ENCODE measurements at regions not wholly inside any gene's neighbourhood (a gene's known extent, or its start where the extent isn't known, plus 50 kb on each side); places are given as distances from the start of the nearest gene placed in this dataset.

DNA sequence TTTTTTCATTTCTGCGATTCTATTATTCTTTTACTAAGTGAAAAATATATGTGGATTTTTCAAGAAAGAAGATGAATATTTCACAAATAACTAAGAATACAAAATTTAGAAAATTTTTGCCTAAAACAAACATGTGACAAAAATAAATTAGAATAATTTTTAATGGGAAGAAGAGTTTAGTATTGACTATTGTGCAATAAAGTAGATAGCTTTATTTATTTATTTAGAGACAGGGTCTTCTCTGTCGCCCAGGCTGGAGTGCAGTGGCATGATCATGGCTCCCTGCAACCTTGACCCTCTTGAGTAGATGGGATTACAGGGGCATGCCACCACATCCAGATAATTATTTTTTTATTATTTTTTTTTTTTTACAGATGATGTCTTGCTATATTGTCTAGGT, 95.3 kb upstream of the PAQR3 start:
- peaks cover 11% of the 10 kb centered on the region for H3K27me3 Mint-ChIP-seq (ENCODE audit: insufficient read depth, unreplicated experiment)
- intact Hi-C loops (cut with micrococcal nuclease) = no loop called here
- no peak for DNase-seq (ENCODE audit: unreplicated experiment)
- no peaks in the 10 kb centered on the region for H3K9me3 Mint-ChIP-seq (ENCODE audit: unreplicated experiment)
- no TSS peak for BruUV-seq (replicated peaks)
- no peak overlapping the region for H3K4me3 Mint-ChIP-seq (ENCODE audit: unreplicated experiment)
- TF ChIP-seq, protein P1, sequence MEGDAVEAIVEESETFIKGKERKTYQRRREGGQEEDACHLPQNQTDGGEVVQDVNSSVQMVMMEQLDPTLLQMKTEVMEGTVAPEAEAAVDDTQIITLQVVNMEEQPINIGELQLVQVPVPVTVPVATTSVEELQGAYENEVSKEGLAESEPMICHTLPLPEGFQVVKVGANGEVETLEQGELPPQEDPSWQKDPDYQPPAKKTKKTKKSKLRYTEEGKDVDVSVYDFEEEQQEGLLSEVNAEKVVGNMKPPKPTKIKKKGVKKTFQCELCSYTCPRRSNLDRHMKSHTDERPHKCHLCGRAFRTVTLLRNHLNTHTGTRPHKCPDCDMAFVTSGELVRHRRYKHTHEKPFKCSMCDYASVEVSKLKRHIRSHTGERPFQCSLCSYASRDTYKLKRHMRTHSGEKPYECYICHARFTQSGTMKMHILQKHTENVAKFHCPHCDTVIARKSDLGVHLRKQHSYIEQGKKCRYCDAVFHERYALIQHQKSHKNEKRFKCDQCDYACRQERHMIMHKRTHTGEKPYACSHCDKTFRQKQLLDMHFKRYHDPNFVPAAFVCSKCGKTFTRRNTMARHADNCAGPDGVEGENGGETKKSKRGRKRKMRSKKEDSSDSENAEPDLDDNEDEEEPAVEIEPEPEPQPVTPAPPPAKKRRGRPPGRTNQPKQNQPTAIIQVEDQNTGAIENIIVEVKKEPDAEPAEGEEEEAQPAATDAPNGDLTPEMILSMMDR (IDR thresholded peaks at IDR 0.05; ENCODE audit: unreplicated experiment) = no peak
- H3K27ac Mint-ChIP-seq (ENCODE audit: low read depth, unreplicated experiment) = no peak overlapping the region
- H3K4me1 Mint-ChIP-seq (ENCODE audit: insufficient read depth, unreplicated experiment) = no peaks in the 10 kb centered on the region
- ChIA-PET CTCF (interaction anchor here (0.6 to 2.3 kb wide), 4 partner anchors 11 to 821 kb away, joined by 3 to 11 read pairs (median 4); no protein-coding TSS in a partner anchor), POLR2A (no interaction called here)
- no peaks in the 10 kb centered on the region for H3K36me3 Mint-ChIP-seq (ENCODE audit: insufficient read depth, unreplicated experiment)

DNA sequence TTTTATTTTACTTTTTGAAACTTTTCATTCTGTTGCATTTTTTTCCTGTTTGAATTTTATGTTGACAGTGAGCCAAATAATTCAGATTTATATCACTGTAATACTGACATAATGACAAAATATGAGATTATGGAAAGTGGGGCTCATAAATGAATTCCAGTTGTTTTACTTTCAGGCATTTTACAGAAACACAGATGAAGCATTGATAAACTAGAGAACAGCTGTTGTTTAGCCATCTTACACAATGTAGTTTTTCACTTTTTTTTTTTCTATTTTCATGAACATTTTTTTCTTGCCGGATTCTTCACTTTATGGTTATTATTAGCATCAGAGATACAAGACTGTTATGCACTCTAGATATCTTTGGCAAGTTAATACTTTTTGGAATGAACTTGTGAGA, 91.7 kb upstream of the PAQR3 start:
- H3K4me3 Mint-ChIP-seq (ENCODE audit: unreplicated experiment) = no peak overlapping the region
- ChIA-PET POLR2A (no interaction called here), CTCF (interaction anchor here (1.1 to 1.8 kb wide), 2 partner anchors 12 to 35 kb away, joined by 3 to 7 read pairs; no protein-coding TSS in a partner anchor)
- H3K36me3 Mint-ChIP-seq (ENCODE audit: insufficient read depth, unreplicated experiment) = no peaks in the 10 kb centered on the region
- no peaks in the 10 kb centered on the region for H3K4me1 Mint-ChIP-seq (ENCODE audit: insufficient read depth, unreplicated experiment)
- TF ChIP-seq, protein P1 (IDR thresholded peaks at IDR 0.05; ENCODE audit: unreplicated experiment) = no peak
- DNase-seq (ENCODE audit: unreplicated experiment) = no peak
- no peaks in the 10 kb centered on the region for H3K9me3 Mint-ChIP-seq (ENCODE audit: unreplicated experiment)
- BruUV-seq (replicated peaks) = no TSS peak
- H3K27me3 Mint-ChIP-seq (ENCODE audit: insufficient read depth, unreplicated experiment) = peaks cover 11% of the 10 kb centered on the region
- no peak overlapping the region for H3K27ac Mint-ChIP-seq (ENCODE audit: low read depth, unreplicated experiment)
- intact Hi-C loops (cut with micrococcal nuclease) = no loop called here

DNA sequence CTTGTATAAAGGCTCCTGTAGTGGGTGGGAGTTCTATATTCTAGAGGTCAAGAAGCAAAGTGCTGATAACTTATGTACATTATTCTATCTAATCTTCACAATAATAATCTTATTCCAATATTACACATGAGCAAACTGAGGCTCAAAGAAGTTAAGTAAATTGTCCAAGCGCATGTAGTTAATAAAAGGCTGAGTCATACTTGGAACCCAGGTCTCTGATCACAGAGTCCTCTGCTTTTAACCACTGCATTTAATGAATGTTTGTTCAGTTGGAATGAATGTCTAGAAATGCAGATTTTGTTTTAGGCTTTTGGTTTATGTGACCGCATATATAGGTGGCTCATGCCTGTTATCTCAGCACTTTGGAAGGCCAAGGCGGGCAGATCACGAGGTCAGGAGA, 88.4 kb upstream of the PAQR3 start:
- Mint-ChIP-seq H3K36me3 (ENCODE audit: insufficient read depth, unreplicated experiment) (no peaks in the 10 kb centered on the region), H3K4me1 (ENCODE audit: insufficient read depth, unreplicated experiment) (no peaks in the 10 kb centered on the region), H3K4me3 (ENCODE audit: unreplicated experiment) (no peak overlapping the region), H3K27me3 (ENCODE audit: insufficient read depth, unreplicated experiment) (peaks cover 11% of the 10 kb centered on the region), H3K9me3 (ENCODE audit: unreplicated experiment) (no peaks in the 10 kb centered on the region), H3K27ac (ENCODE audit: low read depth, unreplicated experiment) (no peak overlapping the region)
- BruUV-seq (replicated peaks) = no TSS peak
- intact Hi-C loops (cut with micrococcal nuclease) = no loop called here
- ChIA-PET CTCF (interaction anchor here (1.0 kb wide), 1 partner anchor 74 kb away, joined by 5 read pairs; no protein-coding TSS in a partner anchor), POLR2A (no interaction called here)
- DNase-seq (ENCODE audit: unreplicated experiment) = no peak
- TF ChIP-seq, protein P1 (IDR thresholded peaks at IDR 0.05; ENCODE audit: unreplicated experiment) = no peak

DNA sequence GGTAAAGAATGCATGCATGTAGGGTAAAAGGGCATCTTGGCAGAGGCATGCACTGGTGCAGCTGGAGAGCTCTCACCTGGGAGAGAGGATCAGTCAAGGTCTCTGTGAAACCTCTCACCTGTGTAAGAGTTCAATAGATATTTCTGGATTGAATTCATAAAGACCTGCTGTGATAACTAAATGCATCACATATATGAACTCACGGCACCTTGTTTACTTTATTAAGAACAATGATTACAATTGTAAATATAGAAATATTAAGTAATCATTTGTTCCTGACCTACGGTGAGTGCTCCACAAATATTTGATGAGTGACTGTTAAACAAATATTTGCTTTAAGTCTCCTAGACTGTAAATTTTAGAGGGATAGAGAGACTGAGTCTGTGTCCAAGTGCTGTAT, 85.9 kb upstream of the PAQR3 start:
- intact Hi-C loops (cut with micrococcal nuclease) = no loop called here
- BruUV-seq (replicated peaks) = no TSS peak
- Mint-ChIP-seq H3K36me3 (ENCODE audit: insufficient read depth, unreplicated experiment) (no peaks in the 10 kb centered on the region), H3K4me3 (ENCODE audit: unreplicated experiment) (no peak overlapping the region), H3K27ac (ENCODE audit: low read depth, unreplicated experiment) (no peak overlapping the region), H3K27me3 (ENCODE audit: insufficient read depth, unreplicated experiment) (peaks cover 1% of the 10 kb centered on the region), H3K4me1 (ENCODE audit: insufficient read depth, unreplicated experiment) (no peaks in the 10 kb centered on the region), H3K9me3 (ENCODE audit: unreplicated experiment) (no peaks in the 10 kb centered on the region)
- ChIA-PET CTCF (interaction anchor here (0.6 to 1.5 kb wide), 3 partner anchors 17 to 892 kb away, joined by 3 read pairs; no protein-coding TSS in a partner anchor), POLR2A (no interaction called here)
- no peak for DNase-seq (ENCODE audit: unreplicated experiment)
- TF ChIP-seq, protein P1 (IDR thresholded peaks at IDR 0.05; ENCODE audit: unreplicated experiment) = no peak

Data from MCF 10A (cell line).